ENCODE measurements at regions not wholly inside any gene's neighbourhood (a gene's known extent, or its start where the extent isn't known, plus 50 kb on each side); places are given as distances from the start of the nearest gene placed in this dataset.

- TF ChIP-seq CTCF (IDR thresholded peaks at IDR 0.05) = no peak
- TF ChIP-seq POLR2A (IDR thresholded peaks at IDR 0.05) = no peak
Measured at GRCh38 chr13:104314926-104315535, 1248.8 kb upstream of the SLC10A2 start.
